Liver (tissue), 8 donors: ENCODE measurements at regions not wholly inside any gene's neighbourhood (a gene's known extent, or its start where the extent isn't known, plus 50 kb on each side); places are given as distances from the start of the nearest gene placed in this dataset.

Experiments used
- DNase-seq: peaks from one replicate; pipeline ENCODE4 v3.0.0-alpha.2; 2017; ENCODE audit warnings: low spot score
- H3K27ac ChIP-seq, 2 donors: one replicate each; pipeline ENCODE4 v1.7.0; 2013; ENCODE audit warnings: inconsistent platforms in 2 of 2, low read length in 2 of 2, control low read depth in 1 of 2, low read depth in 1 of 2, mild to moderate bottlenecking in 1 of 2
- H3K27me3 ChIP-seq, 4 donors: one replicate each; pipeline versions ENCODE4 v1.6.1 to v1.7.0; 2013; ENCODE audit warnings: low read length in 3 of 4, inconsistent platforms in 1 of 4, mild to moderate bottlenecking in 1 of 4, moderate library complexity in 1 of 4; ENCODE audit not compliant: control insufficient read depth in 4 of 4, insufficient read depth in 4 of 4
- H3K36me3 ChIP-seq, 4 donors: one replicate each; pipeline versions ENCODE4 v1.6.1 to v1.7.0; 2013; ENCODE audit warnings: low read length in 3 of 4, mild to moderate bottlenecking in 3 of 4, low read depth in 1 of 4, moderate library complexity in 1 of 4; ENCODE audit not compliant: control insufficient read depth in 4 of 4, insufficient read depth in 3 of 4
- H3K4me1 ChIP-seq, 4 donors: one replicate each; pipeline versions ENCODE4 v1.6.1 to v1.7.0; 2013; ENCODE audit warnings: low read length in 3 of 4, mild to moderate bottlenecking in 3 of 4, moderate library complexity in 1 of 4; ENCODE audit not compliant: control insufficient read depth in 4 of 4, insufficient read depth in 4 of 4
- H3K4me3 ChIP-seq, 3 donors: one replicate each; pipeline versions ENCODE4 v1.6.1 to v1.7.0; 2013; ENCODE audit warnings: low read length in 3 of 3, control low read depth in 1 of 3, low read depth in 1 of 3, mild to moderate bottlenecking in 1 of 3
- H3K9ac ChIP-seq, 2 donors: one replicate each; pipeline ENCODE4 v1.7.0; 2013; ENCODE audit warnings: low read length in 2 of 2, mild to moderate bottlenecking in 2 of 2, moderate library complexity in 2 of 2, control low read depth in 1 of 2, low read depth in 1 of 2
- H3K9me3 ChIP-seq, 4 donors: one replicate each; pipeline versions ENCODE4 v1.6.1 to v1.7.0; 2013; ENCODE audit warnings: low read length in 3 of 4; ENCODE audit not compliant: control insufficient read depth in 4 of 4
- ATF3 ChIP-seq: IDR thresholded peaks from 2 replicates; pipeline ENCODE4 v1.6.1; 2016; ENCODE audit warnings: antibody characterized with exemption
- CTCF ChIP-seq: fragments of 150-350 bp; IDR thresholded peaks from 2 replicates; pipeline ENCODE4 v1.5.1; 2017; ENCODE audit warnings: improper control_type of control experiment, low read depth, low read length; ENCODE audit not compliant: missing input control
- EGR1 ChIP-seq, 2 donors: IDR thresholded peaks; 2 replicates each; pipeline ENCODE4 v1.6.1; 2016 to 2018; ENCODE audit warnings: antibody characterized with exemption in 2 of 2, low read depth in 2 of 2
- FOXA1 ChIP-seq: IDR thresholded peaks from 2 replicates; pipeline ENCODE4 v1.6.1; 2016; ENCODE audit warnings: antibody characterized with exemption
- FOXA2 ChIP-seq: IDR thresholded peaks from 2 replicates; pipeline ENCODE4 v1.6.1; 2016; ENCODE audit warnings: antibody characterized with exemption
- HNF4A ChIP-seq, 2 donors: conservative IDR thresholded peaks; 2 replicates each; pipeline ENCODE4 v1.6.1; 2016; ENCODE audit warnings: antibody characterized with exemption in 2 of 2, mild to moderate bottlenecking in 2 of 2
- HNF4G ChIP-seq: IDR thresholded peaks from 2 replicates; pipeline ENCODE4 v1.6.1; 2016; ENCODE audit warnings: antibody characterized with exemption
- JUND ChIP-seq, 2 donors: IDR thresholded peaks; 2 replicates each; pipeline ENCODE4 v1.6.1; 2016; ENCODE audit warnings: antibody characterized with exemption in 2 of 2
- NR2F2 ChIP-seq: IDR thresholded peaks from 2 replicates; pipeline ENCODE4 v1.6.1; 2016; ENCODE audit warnings: antibody characterized with exemption
- RAD21 ChIP-seq, 2 donors: IDR thresholded peaks; 2 replicates each; pipeline ENCODE4 v1.6.1; 2016; ENCODE audit warnings: antibody characterized with exemption in 2 of 2, mild to moderate bottlenecking in 2 of 2
- RXRA ChIP-seq, 2 donors: IDR thresholded peaks; 2 replicates each; pipeline ENCODE4 v1.6.1; 2017 to 2018; ENCODE audit warnings: antibody characterized with exemption in 2 of 2, mild to moderate bottlenecking in 1 of 2
- SP1 ChIP-seq: IDR thresholded peaks from 2 replicates; pipeline ENCODE4 v1.6.1; 2018; ENCODE audit warnings: antibody characterized with exemption, mild to moderate bottlenecking
- TAF1 ChIP-seq: conservative IDR thresholded peaks from 2 replicates; pipeline ENCODE4 v1.6.1; 2016; ENCODE audit warnings: antibody characterized with exemption, mild to moderate bottlenecking
- YY1 ChIP-seq: IDR thresholded peaks from 2 replicates; pipeline ENCODE4 v1.6.1; 2016; ENCODE audit warnings: antibody characterized with exemption, mild to moderate bottlenecking
- WGBS: extraction: QIAGEN DNeasy Blood & Tissue Kit; methylation state at CpG from one replicate; pipeline ENCODE4 v1.1.7; 2013; 5-methylcytosine and 5-hydroxymethylcytosine counted together
- TF ChIP-seq, protein P1 (sequence below): IDR thresholded peaks from 2 replicates; pipeline ENCODE4 v1.6.1; 2016; ENCODE audit warnings: antibody characterized with exemption, mild to moderate bottlenecking
- TF ChIP-seq, protein P2 (sequence below): IDR thresholded peaks from 2 replicates; pipeline ENCODE4 v1.6.1; 2016; ENCODE audit warnings: antibody characterized with exemption
- TF ChIP-seq, protein P3 (sequence below): IDR thresholded peaks from 2 replicates; pipeline ENCODE4 v1.6.1; 2016; ENCODE audit warnings: antibody characterized with exemption
- donor health status: healthy.
- donor health status: healthy.
- donor health status: healthy.
- donor health status: healthy.
- donor health status: healthy.

DNA sequence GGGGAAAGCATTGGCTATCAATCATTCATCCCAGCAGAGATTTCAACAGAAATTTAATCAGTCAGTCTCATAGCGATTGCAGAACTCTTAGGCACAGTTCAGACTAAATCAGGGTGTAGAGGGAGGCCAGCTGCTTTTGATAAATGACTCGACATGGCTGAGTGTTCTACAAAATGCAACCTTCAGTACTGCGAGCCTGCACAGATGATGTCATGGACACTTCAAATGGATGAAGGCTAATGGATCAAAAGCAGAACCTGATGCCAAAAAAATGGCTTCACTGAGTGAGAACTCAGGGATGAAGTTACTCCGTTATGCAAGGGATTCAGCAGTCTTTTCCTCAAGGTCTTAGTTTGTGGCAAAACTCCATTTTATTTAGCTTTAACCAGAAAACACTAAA, 167.3 kb downstream of the DACT1 start:
- Histone ChIP-seq H3K9ac (no peak overlapping the region), H3K27me3 (no peaks in the 10 kb centered on the region), H3K9me3 (no peaks in the 10 kb centered on the region), H3K4me1 (peaks cover 0 to 2% (median 0%) of the 10 kb centered on the region in 4 donors), H3K36me3 (no peaks in the 10 kb centered on the region), H3K4me3 (no peak overlapping the region), H3K27ac (no peak overlapping the region)
- no peak for DNase-seq
- no peak for TF ChIP-seq SP1
- TF ChIP-seq, protein P1, sequence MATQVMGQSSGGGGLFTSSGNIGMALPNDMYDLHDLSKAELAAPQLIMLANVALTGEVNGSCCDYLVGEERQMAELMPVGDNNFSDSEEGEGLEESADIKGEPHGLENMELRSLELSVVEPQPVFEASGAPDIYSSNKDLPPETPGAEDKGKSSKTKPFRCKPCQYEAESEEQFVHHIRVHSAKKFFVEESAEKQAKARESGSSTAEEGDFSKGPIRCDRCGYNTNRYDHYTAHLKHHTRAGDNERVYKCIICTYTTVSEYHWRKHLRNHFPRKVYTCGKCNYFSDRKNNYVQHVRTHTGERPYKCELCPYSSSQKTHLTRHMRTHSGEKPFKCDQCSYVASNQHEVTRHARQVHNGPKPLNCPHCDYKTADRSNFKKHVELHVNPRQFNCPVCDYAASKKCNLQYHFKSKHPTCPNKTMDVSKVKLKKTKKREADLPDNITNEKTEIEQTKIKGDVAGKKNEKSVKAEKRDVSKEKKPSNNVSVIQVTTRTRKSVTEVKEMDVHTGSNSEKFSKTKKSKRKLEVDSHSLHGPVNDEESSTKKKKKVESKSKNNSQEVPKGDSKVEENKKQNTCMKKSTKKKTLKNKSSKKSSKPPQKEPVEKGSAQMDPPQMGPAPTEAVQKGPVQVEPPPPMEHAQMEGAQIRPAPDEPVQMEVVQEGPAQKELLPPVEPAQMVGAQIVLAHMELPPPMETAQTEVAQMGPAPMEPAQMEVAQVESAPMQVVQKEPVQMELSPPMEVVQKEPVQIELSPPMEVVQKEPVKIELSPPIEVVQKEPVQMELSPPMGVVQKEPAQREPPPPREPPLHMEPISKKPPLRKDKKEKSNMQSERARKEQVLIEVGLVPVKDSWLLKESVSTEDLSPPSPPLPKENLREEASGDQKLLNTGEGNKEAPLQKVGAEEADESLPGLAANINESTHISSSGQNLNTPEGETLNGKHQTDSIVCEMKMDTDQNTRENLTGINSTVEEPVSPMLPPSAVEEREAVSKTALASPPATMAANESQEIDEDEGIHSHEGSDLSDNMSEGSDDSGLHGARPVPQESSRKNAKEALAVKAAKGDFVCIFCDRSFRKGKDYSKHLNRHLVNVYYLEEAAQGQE, result no peak
- 84% methylated on average over 4 of the region's 4 CpGs for WGBS

DNA sequence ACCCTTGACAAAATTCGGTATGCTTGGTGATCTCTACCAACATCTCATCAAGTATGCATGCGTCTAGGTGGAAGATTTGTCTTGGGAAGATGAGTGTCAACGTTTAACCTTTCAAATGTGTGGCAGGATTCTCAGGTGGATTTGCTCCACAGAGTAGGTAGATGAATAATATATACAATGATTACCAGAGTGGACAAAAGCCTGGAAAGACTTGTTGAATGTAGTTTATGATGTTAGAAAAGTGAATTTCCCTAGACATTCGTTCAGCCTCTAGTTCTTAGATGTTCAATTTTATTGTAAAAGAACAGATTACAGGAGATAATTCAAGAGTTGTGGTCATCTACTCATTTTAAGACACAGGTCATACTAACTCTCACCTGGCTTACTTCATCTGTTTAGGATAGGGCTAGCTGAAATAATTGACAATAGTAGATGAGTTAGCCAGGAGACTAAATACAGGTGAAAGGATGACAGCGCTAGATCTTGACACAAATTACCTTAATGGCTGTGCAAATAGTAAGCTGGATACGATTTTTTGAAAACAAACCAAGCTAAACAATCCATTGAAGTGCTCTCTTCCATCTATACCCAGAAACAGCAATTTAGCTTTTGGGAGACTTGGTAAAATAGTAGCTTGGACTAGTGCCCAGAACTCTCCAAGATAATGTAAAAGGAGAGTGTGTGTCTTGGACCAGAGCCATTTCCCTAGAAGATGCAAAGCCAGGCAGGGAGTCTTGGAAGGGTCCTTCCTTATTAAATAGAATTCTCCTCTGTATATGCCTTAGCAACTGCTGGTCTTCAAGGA, 168.0 kb downstream of the DACT1 start:
- WGBS, result 64% methylated on average over 6 of the region's 6 CpGs
- Histone ChIP-seq H3K9ac (no peak overlapping the region), H3K27me3 (no peaks in the 10 kb centered on the region), H3K9me3 (no peaks in the 10 kb centered on the region), H3K27ac (no peak overlapping the region), H3K4me3 (no peak overlapping the region), H3K4me1 (peaks cover 0 to 2% (median 0%) of the 10 kb centered on the region in 4 donors), H3K36me3 (no peaks in the 10 kb centered on the region)
- TF ChIP-seq NR2F2, result no peak
- no peak for DNase-seq

DNA sequence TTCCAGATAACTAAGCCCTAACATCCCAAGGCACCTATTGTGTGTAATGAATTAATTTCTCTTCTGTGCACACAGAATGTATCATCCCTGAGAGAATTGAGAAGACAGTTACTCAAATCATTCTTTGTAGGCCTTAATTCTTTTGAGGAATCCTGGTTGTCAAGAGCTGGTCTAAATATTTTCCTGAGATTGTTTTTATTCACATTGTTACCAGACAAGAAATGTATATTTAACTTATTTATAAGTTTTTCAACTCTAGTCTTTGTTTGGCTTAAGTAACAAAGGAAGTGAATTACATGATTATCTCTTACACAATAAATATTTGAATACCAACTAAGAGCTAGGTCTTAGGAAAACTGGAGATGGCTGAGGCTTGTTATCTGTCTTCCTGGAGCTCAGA, 169.4 kb downstream of the DACT1 start:
- Histone ChIP-seq H3K4me3 (no peak overlapping the region), H3K9ac (no peak overlapping the region), H3K36me3 (no peaks in the 10 kb centered on the region), H3K27ac (no peak overlapping the region), H3K4me1 (peaks cover 0 to 2% (median 0%) of the 10 kb centered on the region in 4 donors), H3K9me3 (no peaks in the 10 kb centered on the region), H3K27me3 (no peaks in the 10 kb centered on the region)
- DNase-seq, result no peak
- TF ChIP-seq, protein P2, sequence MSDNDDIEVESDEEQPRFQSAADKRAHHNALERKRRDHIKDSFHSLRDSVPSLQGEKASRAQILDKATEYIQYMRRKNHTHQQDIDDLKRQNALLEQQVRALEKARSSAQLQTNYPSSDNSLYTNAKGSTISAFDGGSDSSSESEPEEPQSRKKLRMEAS, result no peak
- TF ChIP-seq RXRA (IDR thresholded peaks at IDR 0.05), result no peak
- no peak for TF ChIP-seq JUND (IDR thresholded peaks at IDR 0.05)
- TF ChIP-seq, protein P3, sequence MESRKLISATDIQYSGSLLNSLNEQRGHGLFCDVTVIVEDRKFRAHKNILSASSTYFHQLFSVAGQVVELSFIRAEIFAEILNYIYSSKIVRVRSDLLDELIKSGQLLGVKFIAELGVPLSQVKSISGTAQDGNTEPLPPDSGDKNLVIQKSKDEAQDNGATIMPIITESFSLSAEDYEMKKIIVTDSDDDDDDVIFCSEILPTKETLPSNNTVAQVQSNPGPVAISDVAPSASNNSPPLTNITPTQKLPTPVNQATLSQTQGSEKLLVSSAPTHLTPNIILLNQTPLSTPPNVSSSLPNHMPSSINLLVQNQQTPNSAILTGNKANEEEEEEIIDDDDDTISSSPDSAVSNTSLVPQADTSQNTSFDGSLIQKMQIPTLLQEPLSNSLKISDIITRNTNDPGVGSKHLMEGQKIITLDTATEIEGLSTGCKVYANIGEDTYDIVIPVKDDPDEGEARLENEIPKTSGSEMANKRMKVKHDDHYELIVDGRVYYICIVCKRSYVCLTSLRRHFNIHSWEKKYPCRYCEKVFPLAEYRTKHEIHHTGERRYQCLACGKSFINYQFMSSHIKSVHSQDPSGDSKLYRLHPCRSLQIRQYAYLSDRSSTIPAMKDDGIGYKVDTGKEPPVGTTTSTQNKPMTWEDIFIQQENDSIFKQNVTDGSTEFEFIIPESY, result no peak
- TF ChIP-seq EGR1 (IDR thresholded peaks at IDR 0.05; ENCODE audit: low read depth in 2 of 2), result no peak
- TF ChIP-seq HNF4A (conservative IDR thresholded peaks at IDR 0.05), result no peak
- no peak for TF ChIP-seq NR2F2
- no peak for TF ChIP-seq FOXA1
- no peak for TF ChIP-seq HNF4G
- TF ChIP-seq TAF1, result no peak
- TF ChIP-seq RAD21 (IDR thresholded peaks at IDR 0.05), result no peak
- no peak for TF ChIP-seq SP1
- no peak for TF ChIP-seq CTCF
- TF ChIP-seq FOXA2, result no peak
- TF ChIP-seq YY1, result no peak
- no peak for TF ChIP-seq ATF3
- TF ChIP-seq, protein P1, result no peak
